ENCODE measurements at regions not wholly inside any gene's neighbourhood (a gene's known extent, or its start where the extent isn't known, plus 50 kb on each side); places are given as distances from the start of the nearest gene placed in this dataset.

- TF ChIP-seq MYC (IDR thresholded peaks at IDR 0.05; ENCODE audit: low read depth, low read length) (no peak), MAX (IDR thresholded peaks at IDR 0.05; ENCODE audit: low read depth, low read length) (no peak), POLR2A (IDR thresholded peaks at IDR 0.05; ENCODE audit: extremely low read depth, insufficient read length) (no peak), CTCF (IDR thresholded peaks at IDR 0.05; ENCODE audit: low read depth, low read length) (no peak)
- no peak for DNase-seq (ENCODE audit: low read depth)
- H3K4me3 ChIP-seq (ENCODE audit: low read depth, low read length) = no peak overlapping the region
Observed at GRCh38 chr10:120689777-120690529, 161.2 kb upstream of the WDR11 start.

- DNase-seq (ENCODE audit: low read depth) = no peak
- TF ChIP-seq POLR2A (IDR thresholded peaks at IDR 0.05; ENCODE audit: extremely low read depth, insufficient read length) (no peak), MYC (IDR thresholded peaks at IDR 0.05; ENCODE audit: low read depth, low read length) (no peak), MAX (IDR thresholded peaks at IDR 0.05; ENCODE audit: low read depth, low read length) (no peak), CTCF (IDR thresholded peaks at IDR 0.05; ENCODE audit: low read depth, low read length) (no peak)
- no peak overlapping the region for H3K4me3 ChIP-seq (ENCODE audit: low read depth, low read length)
Observed at GRCh38 chr10:120691625-120692024, 159.5 kb upstream of the WDR11 start.

- DNase-seq (ENCODE audit: low read depth) = no peak
- no peak overlapping the region for H3K4me3 ChIP-seq (ENCODE audit: low read depth, low read length)
- TF ChIP-seq MYC (IDR thresholded peaks at IDR 0.05; ENCODE audit: low read depth, low read length) = no peak
- TF ChIP-seq POLR2A (IDR thresholded peaks at IDR 0.05; ENCODE audit: extremely low read depth, insufficient read length) = no peak
Observed at GRCh38 chr10:120700426-120700825, 150.7 kb upstream of the WDR11 start.

GRCh38 chr10:120701381-120701780, 149.8 kb upstream of the WDR11 start:
- DNase-seq (ENCODE audit: low read depth) = no peak
- TF ChIP-seq MYC (IDR thresholded peaks at IDR 0.05; ENCODE audit: low read depth, low read length) (no peak), POLR2A (IDR thresholded peaks at IDR 0.05; ENCODE audit: extremely low read depth, insufficient read length) (no peak), MAX (IDR thresholded peaks at IDR 0.05; ENCODE audit: low read depth, low read length) (no peak), CTCF (IDR thresholded peaks at IDR 0.05; ENCODE audit: low read depth, low read length) (no peak)
- H3K4me3 ChIP-seq (ENCODE audit: low read depth, low read length) = no peak overlapping the region

- TF ChIP-seq MAX (IDR thresholded peaks at IDR 0.05; ENCODE audit: low read depth, low read length) (no peak), POLR2A (IDR thresholded peaks at IDR 0.05; ENCODE audit: extremely low read depth, insufficient read length) (no peak), CTCF (IDR thresholded peaks at IDR 0.05; ENCODE audit: low read depth, low read length) (no peak), MYC (IDR thresholded peaks at IDR 0.05; ENCODE audit: low read depth, low read length) (no peak)
- no peak overlapping the region for H3K4me3 ChIP-seq (ENCODE audit: low read depth, low read length)
- DNase-seq (ENCODE audit: low read depth) = no peak
Observed at GRCh38 chr10:120702032-120702431, 149.1 kb upstream of the WDR11 start.

GRCh38 chr10:120705309-120705708, 145.9 kb upstream of the WDR11 start:
- no peak for TF ChIP-seq POLR2A (IDR thresholded peaks at IDR 0.05; ENCODE audit: extremely low read depth, insufficient read length)
- no peak for TF ChIP-seq MYC (IDR thresholded peaks at IDR 0.05; ENCODE audit: low read depth, low read length)
- no peak for TF ChIP-seq CTCF (IDR thresholded peaks at IDR 0.05; ENCODE audit: low read depth, low read length)
- TF ChIP-seq MAX (IDR thresholded peaks at IDR 0.05; ENCODE audit: low read depth, low read length) = no peak
- DNase-seq (ENCODE audit: low read depth) = no peak
- H3K4me3 ChIP-seq (ENCODE audit: low read depth, low read length) = no peak overlapping the region
